GM12878 (cell line): ENCODE measurements at regions not wholly inside any gene's neighbourhood (a gene's known extent, or its start where the extent isn't known, plus 50 kb on each side); places are given as distances from the start of the nearest gene placed in this dataset.

Experiments used
- BCL11A ChIP-seq: IDR thresholded peaks from 2 replicates; pipeline ENCODE4 v1.6.1; 2011; ENCODE audit warnings: low read depth, low read length
- CEBPZ ChIP-seq: fragments of 150-350 bp; IDR thresholded peaks from 2 replicates; pipeline ENCODE4 v1.6.1; 2016; ENCODE audit warnings: low read depth, low read length
- CREM ChIP-seq: IDR thresholded peaks from 2 replicates; pipeline ENCODE4 v1.6.1; 2014; ENCODE audit warnings: antibody characterized with exemption, low read depth
- DPF2 ChIP-seq: fragments of 450-650 bp; IDR thresholded peaks from 2 replicates; pipeline ENCODE4 v1.6.1; 2017; ENCODE audit warnings: mild to moderate bottlenecking
- EED ChIP-seq: sonication (generic); IDR thresholded peaks from 2 replicates; pipeline ENCODE4 v1.6.1; 2016; ENCODE audit warnings: antibody characterized with exemption, low read depth
- EGR1 ChIP-seq, 2 experiments: IDR thresholded peaks; 1 replicate in 1 of 2; 2 replicates in 1 of 2; pipeline ENCODE4 v1.6.1; 2011 to 2012; ENCODE audit warnings: low read depth in 2 of 2, low read length in 2 of 2, borderline replicate concordance in 1 of 2, mild to moderate bottlenecking in 1 of 2, moderate library complexity in 1 of 2
- HCFC1 ChIP-seq: fragments of 150-350 bp; IDR thresholded peaks from 2 replicates; pipeline ENCODE4 v1.6.1; 2014; ENCODE audit warnings: low read length
- HDAC6 ChIP-seq: fragments of 200-600 bp; sonication (generic); IDR thresholded peaks from one replicate; pipeline ENCODE4 v1.8.0; 2017; ENCODE audit warnings: antibody characterized with exemption; ENCODE audit not compliant: unreplicated experiment
- MEF2A ChIP-seq: IDR thresholded peaks from 2 replicates; pipeline ENCODE4 v1.6.1; 2011; ENCODE audit warnings: low read depth, mild to moderate bottlenecking, low read length, moderate library complexity; ENCODE audit not compliant: insufficient read depth
- PAX5 ChIP-seq: IDR thresholded peaks from 2 replicates; pipeline ENCODE4 v1.6.1; 2011; ENCODE audit warnings: low read depth, low read length, borderline replicate concordance
- PML ChIP-seq: IDR thresholded peaks from 2 replicates; pipeline ENCODE4 v1.6.1; 2012; ENCODE audit warnings: low read length, inconsistent platforms
- RBBP5 ChIP-seq: fragments of 200-600 bp; sonication (generic); conservative IDR thresholded peaks from 2 replicates; pipeline ENCODE4 v1.6.1; 2016
- SREBF1 ChIP-seq: IDR thresholded peaks from 2 replicates; pipeline ENCODE4 v1.6.1; 2012; ENCODE audit warnings: mild to moderate bottlenecking, low read length
- SRF ChIP-seq, 2 experiments: IDR thresholded peaks; 2 replicates each; pipeline ENCODE4 v1.6.1; 2011; ENCODE audit warnings: low read depth in 2 of 2, low read length in 2 of 2, mild to moderate bottlenecking in 1 of 2, moderate library complexity in 1 of 2
- TAF1 ChIP-seq: IDR thresholded peaks from 2 replicates; pipeline ENCODE4 v1.6.1; 2011; ENCODE audit warnings: mild to moderate bottlenecking, low read depth, low read length, borderline replicate concordance
- WRNIP1 ChIP-seq: IDR thresholded peaks from 2 replicates; pipeline ENCODE4 v1.6.1; 2011; ENCODE audit warnings: low read depth, low read length, improper control_type of control experiment, borderline replicate concordance
- ZNF24 ChIP-seq: fragments of 450-650 bp; IDR thresholded peaks from 2 replicates; pipeline ENCODE4 v1.6.1; 2017; ENCODE audit warnings: antibody characterized with exemption, mild to moderate bottlenecking
- ZNF274 ChIP-seq: IDR thresholded peaks from one replicate; pipeline ENCODE4 v1.8.0; 2011; ENCODE audit not compliant: insufficient read length, insufficient read depth
- ZNF384 ChIP-seq: IDR thresholded peaks from 2 replicates; pipeline ENCODE4 v1.6.1; 2012; ENCODE audit warnings: low read depth, mild to moderate bottlenecking, low read length, improper control_type of control experiment, borderline replicate concordance
- ZNF622 ChIP-seq: fragments of 450-650 bp; IDR thresholded peaks from 2 replicates; pipeline ENCODE4 v1.6.1; 2017; ENCODE audit warnings: mild to moderate bottlenecking, inconsistent platforms
- TF ChIP-seq, protein P1 (sequence below): fragments of 450-650 bp; IDR thresholded peaks from 2 replicates; pipeline ENCODE4 v1.6.1; 2017; ENCODE audit warnings: antibody characterized with exemption, mild to moderate bottlenecking, moderate library complexity
- TF ChIP-seq, protein P2 (sequence below): fragments of 450-650 bp; IDR thresholded peaks from 2 replicates; pipeline ENCODE4 v1.6.1; 2016; ENCODE audit warnings: mild to moderate bottlenecking

GRCh38 chr15:59918994-59919951 lies 84.8 kb upstream of the FOXB1 start (continued):
- TF ChIP-seq SREBF1 (no peak), CEBPZ (no peak), PAX5 (peak; percentile 91), HDAC6 (no peak), PML (peak; percentile 44; the same call in 1 of the 2 replicates), WRNIP1 (no peak), RBBP5 (no peak), SRF (IDR thresholded peaks at IDR 0.05; ENCODE audit: low read depth in 2 of 2, low read length in 2 of 2) (peak in 1 of 2 experiments; percentile 76; a peak in 1 of 4 replicates), DPF2 (peak; percentile 40; the same call in 1 of the 2 replicates), CREM (peak; percentile 88), MEF2A (0 out of 2 replicates have a peak, but pooled peaks have one; percentile 62), BCL11A (peak; percentile 88), ZNF274 (no peak), ZNF622 (no peak), EGR1 (IDR thresholded peaks at IDR 0.05; ENCODE audit: borderline replicate concordance in 1 of 2, low read depth in 2 of 2, low read length in 2 of 2) (no peak), HCFC1 (no peak), ZNF384 (no peak), EED (peak; percentile 93), TAF1 (no peak), ZNF24 (no peak)
- TF ChIP-seq, protein P1, sequence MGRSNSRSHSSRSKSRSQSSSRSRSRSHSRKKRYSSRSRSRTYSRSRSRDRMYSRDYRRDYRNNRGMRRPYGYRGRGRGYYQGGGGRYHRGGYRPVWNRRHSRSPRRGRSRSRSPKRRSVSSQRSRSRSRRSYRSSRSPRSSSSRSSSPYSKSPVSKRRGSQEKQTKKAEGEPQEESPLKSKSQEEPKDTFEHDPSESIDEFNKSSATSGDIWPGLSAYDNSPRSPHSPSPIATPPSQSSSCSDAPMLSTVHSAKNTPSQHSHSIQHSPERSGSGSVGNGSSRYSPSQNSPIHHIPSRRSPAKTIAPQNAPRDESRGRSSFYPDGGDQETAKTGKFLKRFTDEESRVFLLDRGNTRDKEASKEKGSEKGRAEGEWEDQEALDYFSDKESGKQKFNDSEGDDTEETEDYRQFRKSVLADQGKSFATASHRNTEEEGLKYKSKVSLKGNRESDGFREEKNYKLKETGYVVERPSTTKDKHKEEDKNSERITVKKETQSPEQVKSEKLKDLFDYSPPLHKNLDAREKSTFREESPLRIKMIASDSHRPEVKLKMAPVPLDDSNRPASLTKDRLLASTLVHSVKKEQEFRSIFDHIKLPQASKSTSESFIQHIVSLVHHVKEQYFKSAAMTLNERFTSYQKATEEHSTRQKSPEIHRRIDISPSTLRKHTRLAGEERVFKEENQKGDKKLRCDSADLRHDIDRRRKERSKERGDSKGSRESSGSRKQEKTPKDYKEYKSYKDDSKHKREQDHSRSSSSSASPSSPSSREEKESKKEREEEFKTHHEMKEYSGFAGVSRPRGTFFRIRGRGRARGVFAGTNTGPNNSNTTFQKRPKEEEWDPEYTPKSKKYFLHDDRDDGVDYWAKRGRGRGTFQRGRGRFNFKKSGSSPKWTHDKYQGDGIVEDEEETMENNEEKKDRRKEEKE, result no peak
- TF ChIP-seq, protein P2, sequence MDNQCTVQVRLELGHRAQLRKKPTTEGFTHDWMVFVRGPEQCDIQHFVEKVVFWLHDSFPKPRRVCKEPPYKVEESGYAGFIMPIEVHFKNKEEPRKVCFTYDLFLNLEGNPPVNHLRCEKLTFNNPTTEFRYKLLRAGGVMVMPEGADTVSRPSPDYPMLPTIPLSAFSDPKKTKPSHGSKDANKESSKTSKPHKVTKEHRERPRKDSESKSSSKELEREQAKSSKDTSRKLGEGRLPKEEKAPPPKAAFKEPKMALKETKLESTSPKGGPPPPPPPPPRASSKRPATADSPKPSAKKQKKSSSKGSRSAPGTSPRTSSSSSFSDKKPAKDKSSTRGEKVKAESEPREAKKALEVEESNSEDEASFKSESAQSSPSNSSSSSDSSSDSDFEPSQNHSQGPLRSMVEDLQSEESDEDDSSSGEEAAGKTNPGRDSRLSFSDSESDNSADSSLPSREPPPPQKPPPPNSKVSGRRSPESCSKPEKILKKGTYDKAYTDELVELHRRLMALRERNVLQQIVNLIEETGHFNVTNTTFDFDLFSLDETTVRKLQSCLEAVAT, result no peak
